ENCODE measurements at regions not wholly inside any gene's neighbourhood (a gene's known extent, or its start where the extent isn't known, plus 50 kb on each side); places are given as distances from the start of the nearest gene placed in this dataset.

GRCh38 chr5:2288466-2288865, 405.7 kb upstream of the IRX4 start:
- no peak for DNase-seq (ENCODE audit: low read depth)

GRCh38 chr5:2286250-2286649, 403.5 kb upstream of the IRX4 start:
- no peak for DNase-seq (ENCODE audit: low read depth)

GRCh38 chr5:2284678-2285077, 402.0 kb upstream of the IRX4 start:
- no peak for DNase-seq (ENCODE audit: low read depth)

DNA sequence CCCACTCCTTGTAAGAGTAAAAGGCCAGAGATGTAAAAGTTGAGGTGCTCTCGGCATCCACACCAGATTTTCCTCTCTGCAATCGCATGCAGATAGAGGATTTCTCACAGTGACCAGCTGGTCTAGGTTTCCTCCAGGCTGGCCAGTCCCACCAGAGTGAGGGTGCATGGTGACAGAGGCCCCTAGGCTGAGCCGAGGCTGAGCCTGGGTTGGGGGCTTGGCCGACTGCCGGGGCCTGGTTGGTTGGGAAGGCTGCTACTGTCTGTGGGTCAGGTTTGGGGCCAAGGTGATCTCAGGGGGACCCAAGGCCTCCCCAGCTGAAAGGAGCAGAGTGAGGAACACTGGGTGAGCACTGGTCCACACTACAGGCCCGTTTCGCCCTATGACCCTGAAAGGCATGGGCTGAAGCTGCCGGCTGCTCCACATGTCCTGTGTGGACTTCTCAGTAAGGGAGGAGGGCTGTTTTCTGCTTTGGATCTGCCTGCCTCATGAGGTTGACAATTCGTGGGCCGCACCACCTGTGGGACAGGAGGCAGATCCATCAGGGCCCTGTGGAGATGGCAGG, 400.8 kb upstream of the IRX4 start:
- DNase-seq (ENCODE audit: low read depth) = no peak

- DNase-seq (ENCODE audit: low read depth) = no peak
Measured at GRCh38 chr5:2282893-2283292, 400.2 kb upstream of the IRX4 start.

DNA sequence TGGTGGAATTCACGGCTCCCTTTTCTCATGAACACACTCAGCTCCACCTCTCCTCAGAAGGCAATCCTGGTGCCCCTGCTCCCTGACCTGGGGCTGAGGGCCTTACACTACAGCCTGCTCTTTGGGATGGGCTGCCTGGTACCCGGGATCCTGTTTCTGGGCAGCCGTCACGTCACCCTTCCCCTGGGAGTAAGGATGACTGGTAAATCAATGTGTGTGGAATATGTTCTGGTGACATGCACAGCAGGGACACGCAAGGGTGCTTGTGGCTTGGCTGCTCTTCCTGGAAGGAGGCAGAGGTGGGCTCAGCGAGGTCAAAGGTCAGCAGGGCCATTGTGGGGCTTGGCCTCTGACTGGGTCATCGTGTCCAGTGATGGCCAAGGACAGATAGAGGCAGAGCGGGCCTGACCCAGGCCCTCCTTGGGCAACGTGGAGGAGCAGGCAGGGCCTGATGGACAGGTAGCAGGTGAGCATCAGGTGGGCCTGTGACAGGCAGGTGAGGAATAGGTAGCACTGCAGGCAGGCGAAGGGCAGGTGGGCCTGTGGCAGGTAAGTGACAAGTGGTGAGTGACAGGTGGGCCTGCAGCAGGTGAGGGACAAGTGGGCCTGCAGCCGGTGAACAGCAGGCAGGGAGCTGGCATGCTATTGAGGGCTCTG, 399.4 kb upstream of the IRX4 start:
- no peak for DNase-seq (ENCODE audit: low read depth)

DNA sequence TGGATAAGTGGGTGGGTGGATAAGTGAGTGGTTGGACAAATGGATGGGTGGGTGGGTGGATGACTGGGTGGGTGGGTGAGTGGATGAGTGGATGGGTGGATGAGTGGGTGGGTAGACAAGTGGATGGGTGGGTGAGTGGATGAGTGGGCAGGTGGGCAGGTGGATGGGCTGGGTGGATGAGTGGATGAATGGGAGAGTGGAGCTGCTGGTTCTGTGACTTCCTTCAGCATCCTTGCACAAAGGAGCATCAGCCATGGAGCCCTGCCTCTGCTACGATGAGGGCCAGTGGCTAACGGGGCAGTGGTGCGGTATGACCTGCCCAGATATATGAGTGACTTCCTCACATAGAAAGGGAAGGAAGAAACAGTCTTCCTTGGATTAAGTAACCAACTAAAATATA, 398.7 kb upstream of the IRX4 start:
- DNase-seq (ENCODE audit: low read depth) = no peak

DNA sequence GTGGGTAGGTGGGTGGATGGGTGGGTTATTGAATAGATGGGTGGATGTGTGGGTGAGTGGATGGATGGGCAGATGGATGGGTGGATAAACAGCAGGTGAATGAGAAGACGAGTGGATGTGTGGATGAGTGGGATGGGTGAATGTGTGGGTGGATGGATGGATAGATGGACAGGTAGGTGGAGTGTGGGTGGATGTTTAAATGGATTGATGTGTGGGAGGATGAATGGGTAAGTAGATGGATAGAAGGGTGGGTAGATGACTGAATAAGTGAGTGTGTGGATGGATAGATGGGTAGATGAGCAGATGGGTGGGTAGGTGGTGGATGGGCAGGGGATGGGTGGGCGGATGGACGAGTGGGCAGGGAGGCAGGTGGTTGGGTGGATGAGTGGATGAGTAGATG, 397.6 kb upstream of the IRX4 start:
- DNase-seq (ENCODE audit: low read depth) = no peak

GRCh38 chr5:2278825-2279456, 396.2 kb upstream of the IRX4 start:
- DNase-seq (ENCODE audit: low read depth) = no peak

GRCh38 chr5:2277886-2278285, 395.2 kb upstream of the IRX4 start:
- DNase-seq (ENCODE audit: low read depth) = no peak

GRCh38 chr5:2276101-2276500, 393.4 kb upstream of the IRX4 start:
- no peak for DNase-seq (ENCODE audit: low read depth)

DNA sequence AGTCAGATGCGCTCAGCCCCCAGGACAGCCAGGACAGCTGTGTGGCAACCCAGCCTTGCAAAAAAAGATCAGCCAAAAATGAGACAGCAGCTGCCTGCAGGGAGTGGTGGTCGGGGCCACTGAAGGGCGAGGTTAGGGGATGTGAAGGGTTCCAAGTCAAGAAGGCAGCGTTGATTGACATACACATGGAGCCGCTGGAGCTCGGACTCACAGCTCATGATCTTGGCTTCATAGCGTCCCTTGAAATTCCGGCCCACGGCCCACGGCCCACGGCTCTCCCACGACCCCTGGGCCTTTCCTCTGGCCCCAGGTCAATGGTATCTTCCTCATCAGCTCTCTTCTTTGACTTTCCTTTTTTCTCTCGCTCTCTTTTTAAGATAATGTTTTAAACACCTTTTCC, 390.0 kb upstream of the IRX4 start:
- no peak for DNase-seq (ENCODE audit: low read depth)

- no peak for DNase-seq (ENCODE audit: low read depth)
Measured at GRCh38 chr5:2272039-2272438, 389.3 kb upstream of the IRX4 start.

DNA sequence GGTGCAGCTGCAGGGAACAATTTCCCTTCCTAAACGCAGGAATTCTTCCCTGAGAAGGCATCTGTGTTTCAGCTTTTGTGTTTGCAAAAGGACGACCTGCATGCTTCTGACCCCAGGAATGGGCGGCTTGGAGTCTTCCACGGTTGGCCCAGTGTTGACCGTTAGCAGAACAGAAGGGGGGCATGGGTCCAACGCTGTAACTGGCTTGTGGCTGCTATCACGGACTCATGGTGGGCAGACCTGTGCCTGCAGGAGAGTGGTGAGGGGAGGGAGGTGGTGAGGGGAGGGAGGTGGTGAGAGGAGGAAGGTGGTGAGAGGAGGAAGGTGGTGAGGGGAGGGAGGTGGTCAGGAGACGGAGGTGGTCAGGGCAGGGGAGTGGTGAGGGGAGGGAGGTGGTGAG, 388.6 kb upstream of the IRX4 start:
- DNase-seq (ENCODE audit: low read depth) = no peak

DNA sequence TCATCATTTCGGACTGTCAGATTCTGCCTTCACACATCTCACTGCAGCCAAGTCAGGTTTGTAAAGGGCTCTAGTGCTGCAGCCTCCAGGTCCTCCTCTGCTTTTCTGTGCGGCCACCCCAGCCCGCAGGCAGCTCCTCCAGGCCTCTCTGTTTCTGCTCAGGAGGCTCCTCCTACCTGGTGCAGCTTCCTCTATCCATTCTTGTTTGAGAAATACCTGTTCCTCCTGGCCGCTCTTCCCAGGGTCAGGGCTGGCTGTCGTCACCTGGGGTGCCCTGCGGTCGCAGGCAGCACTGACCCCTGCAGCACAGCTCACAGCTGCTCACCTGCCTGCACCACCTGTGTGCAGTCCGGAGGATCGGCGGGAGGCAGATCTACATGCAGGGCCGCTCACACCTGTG, 387.7 kb upstream of the IRX4 start:
- no peak for DNase-seq (ENCODE audit: low read depth)

DNA sequence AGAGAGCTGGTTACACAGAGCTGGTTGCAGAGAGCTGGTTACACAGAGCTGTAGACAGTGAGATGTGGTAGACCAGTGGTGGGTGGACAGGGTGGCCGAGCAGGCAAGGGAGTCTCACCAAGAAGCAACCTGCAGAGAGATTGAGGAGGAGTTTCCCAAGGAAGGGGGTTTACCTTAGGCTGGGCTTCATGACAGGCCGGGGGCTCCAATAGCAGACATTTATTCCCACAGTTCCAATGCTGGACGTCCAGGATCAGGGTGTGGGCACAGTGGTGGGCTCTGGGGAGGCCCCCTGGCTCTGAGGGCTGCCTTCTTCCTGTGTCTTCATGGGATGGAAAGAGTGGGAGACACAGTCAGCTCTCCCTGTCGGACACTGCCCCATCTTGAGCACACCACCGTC, 386.9 kb upstream of the IRX4 start:
- DNase-seq (ENCODE audit: low read depth) = no peak

DNA sequence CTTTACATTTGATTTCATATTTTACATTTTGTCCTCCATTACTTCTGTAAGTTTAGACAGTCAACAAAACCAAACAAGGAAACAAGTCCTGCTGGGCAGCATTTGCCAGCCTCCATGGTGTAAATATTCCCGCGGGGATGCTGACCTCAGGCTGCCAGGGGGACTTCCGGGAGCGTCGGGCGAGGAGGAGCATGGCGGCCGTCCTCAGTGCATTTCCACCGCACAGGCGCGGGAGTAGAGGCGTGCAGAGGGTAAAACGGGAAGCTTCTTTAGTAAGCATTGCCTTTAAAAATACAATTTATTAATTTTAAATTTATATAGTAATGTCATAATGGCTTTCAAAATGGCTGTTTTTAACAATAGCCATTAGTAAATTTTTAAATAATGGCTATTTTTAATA, 385.3 kb upstream of the IRX4 start:
- DNase-seq (ENCODE audit: low read depth) = no peak

DNA sequence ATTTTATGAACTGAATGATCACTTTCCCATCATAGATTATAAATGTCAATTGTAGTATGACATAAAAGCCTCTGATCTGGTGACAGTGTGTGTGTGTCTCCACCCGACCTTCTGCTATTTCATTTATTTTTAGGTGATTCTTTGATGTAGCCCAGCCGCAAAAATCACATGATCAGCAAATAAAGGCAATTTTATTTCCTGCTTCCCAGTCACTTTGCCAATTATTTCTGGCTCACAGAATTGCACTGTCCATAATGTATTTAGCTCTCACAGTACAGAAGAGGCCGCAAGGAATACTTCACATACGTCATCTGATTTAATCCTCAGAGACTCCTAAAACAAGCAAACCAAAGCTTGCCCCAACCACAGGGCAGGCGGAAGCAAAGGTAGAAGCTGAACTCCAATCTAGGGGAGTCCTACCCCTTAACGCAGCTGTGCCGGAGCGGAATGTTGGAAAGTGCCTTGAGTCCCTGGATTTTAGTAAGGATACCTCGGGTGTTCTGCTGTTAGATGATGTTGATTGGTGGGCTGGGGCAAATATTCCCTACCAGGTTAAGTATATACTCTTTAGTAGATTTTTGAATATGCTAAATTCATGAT, 384.0 kb upstream of the IRX4 start:
- DNase-seq (ENCODE audit: low read depth) = no peak

- no peak for DNase-seq (ENCODE audit: low read depth)
Measured at GRCh38 chr5:2265341-2265740, 382.6 kb upstream of the IRX4 start.

- DNase-seq (ENCODE audit: low read depth) = no peak
Measured at GRCh38 chr5:2263763-2264162, 381.0 kb upstream of the IRX4 start.

DNA sequence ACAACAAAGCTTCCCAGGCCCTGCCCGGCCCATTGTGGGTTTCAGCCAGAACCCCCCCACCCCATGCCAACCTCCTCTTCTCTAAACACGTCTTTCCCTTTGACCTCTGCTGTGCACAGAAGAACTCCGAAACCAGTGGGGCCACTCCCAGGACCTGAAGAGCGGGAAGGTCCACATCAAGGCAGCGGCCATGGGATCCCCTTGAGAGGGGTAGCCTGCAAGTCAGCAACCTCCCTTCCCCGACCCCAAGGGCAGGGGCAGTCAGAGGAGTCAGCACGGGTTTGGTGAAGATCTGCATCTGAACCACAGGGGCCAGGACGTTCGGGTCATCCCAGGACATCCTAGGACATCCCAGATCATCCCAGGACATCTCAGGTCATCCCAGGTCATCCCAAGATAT, 379.9 kb upstream of the IRX4 start:
- DNase-seq (ENCODE audit: low read depth) = no peak

DNA sequence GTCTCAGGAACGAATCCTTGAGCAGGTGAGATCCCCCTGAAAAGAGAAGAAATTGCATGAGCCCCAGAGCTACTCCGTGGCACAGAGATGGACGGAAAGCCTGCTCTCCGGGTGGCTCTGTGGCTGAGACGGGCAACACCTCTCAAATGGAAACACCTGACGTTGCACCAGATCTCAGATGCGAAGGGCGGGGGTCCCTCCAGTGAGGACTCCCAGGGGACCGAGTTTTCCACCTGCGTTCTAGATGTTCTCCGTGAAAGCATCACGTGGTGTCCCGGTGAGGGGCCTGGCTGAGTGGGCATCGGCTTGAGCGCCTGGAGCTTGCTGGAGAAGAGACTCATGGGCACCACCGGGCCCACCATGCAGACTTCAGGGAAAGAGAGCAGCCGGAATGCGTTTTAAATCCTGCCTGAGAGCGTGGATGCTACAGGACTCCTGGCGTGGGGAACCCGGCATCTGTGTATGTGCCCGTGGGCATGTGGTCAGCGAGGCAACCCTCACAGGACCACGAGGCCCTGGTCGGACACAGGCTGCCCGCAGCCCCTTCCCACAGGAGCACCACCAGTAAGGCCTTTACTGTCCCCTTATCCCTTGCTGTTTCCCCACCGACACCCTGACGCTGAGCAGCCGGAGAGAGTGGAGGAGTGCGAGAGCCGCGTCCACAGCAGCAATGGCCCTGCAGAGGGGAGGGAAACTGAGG, 378.4 kb upstream of the IRX4 start:
- no peak for DNase-seq (ENCODE audit: low read depth)
